ENCODE measurements at regions not wholly inside any gene's neighbourhood (a gene's known extent, or its start where the extent isn't known, plus 50 kb on each side); places are given as distances from the start of the nearest gene placed in this dataset.
"Not testable (repeated sequence)": the region's sequence is repeated elsewhere in the genome, so short reads cannot be mapped to it uniquely, and the experiment has no call there.

DNA sequence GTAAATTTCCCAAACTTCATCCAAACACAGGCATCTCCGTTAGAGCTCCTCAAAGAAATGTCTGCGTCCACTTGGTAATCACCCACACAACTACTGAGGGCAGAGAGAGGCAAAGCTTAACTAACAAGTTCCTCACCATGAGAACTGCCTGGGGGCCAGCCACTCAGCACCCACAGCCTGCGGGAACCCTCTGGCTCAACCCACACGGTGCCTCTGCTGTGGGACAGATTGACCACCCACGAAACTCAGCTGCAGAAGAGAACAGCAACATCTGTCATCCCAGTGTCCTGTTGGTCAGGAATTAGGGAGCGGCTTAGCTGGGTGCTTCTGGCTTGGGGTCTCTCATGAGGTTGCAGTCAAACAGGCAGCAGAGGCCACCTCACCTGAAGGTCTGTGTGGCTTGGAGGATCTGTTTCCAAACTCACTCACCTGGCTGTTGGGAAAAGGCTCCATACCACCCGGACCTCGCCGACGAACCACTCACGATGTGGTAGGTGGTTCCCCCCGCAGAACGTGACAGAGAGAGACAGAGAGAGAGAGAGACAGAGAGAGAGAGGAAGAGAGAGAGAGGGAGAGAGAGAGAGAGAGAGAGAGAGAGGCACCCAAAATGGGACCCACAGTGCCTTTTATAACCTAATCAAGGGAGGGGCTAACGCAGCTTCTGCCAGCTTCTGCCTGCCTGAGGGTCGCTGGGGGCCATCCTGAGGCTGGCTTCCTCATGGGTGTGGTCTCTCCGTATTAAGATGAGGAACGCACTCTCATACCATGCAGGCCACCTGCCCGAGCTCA lies 103.5 kb downstream of the OLFM1 start:
- Histone ChIP-seq H3K4me1 (ENCODE audit: control insufficient read depth, extremely low read depth, insufficient read depth, low read length) (no peaks in the 10 kb centered on the region), H3K4me2 (ENCODE audit: control insufficient read depth, extremely low read depth, insufficient read depth, low read depth, low read length) (no peak overlapping the region), H3K79me2 (ENCODE audit: control insufficient read depth, insufficient read depth, low read length) (no peaks in the 10 kb centered on the region), H4K20me1 (ENCODE audit: control insufficient read depth, extremely low read depth, insufficient read depth, low read length) (no peaks in the 10 kb centered on the region), H3K9me1 (ENCODE audit: control insufficient read depth, extremely low read depth, insufficient read depth, low read length) (no peaks in the 10 kb centered on the region), H3K4me3 (ENCODE audit: control insufficient read depth in 2 of 3, extremely low read depth in 1 of 3, insufficient read depth in 2 of 3, low read depth in 1 of 3, low read length in 3 of 3) (no peak overlapping the region), H2AFZ (ENCODE audit: control insufficient read depth, low read length) (no peak overlapping the region), H3K36me3 (ENCODE audit: control insufficient read depth in 2 of 2, extremely low read depth in 1 of 2, insufficient read depth in 2 of 2, low read length in 2 of 2) (no peaks in the 10 kb centered on the region), H3K27ac (ENCODE audit: control insufficient read depth, insufficient read depth, low read length) (no peak overlapping the region), H3K9ac (ENCODE audit: control insufficient read depth, extremely low read depth, insufficient read depth, low read length) (no peak overlapping the region), H3K9me3 (ENCODE audit: control insufficient read depth, low read depth, low read length) (peaks cover 7% of the 10 kb centered on the region), H3K27me3 (ENCODE audit: control insufficient read depth, extremely low read depth, insufficient read depth, low read length) (peaks cover 5% of the 10 kb centered on the region)
- dilution Hi-C loops (cut with MboI; ENCODE audit: extremely low pct_ligation_motif_present, low sequenced_read_pairs) = no loop called here
- no peak for DNase-seq (ENCODE audit: low read depth, low spot score)
- TF ChIP-seq, protein P1, sequence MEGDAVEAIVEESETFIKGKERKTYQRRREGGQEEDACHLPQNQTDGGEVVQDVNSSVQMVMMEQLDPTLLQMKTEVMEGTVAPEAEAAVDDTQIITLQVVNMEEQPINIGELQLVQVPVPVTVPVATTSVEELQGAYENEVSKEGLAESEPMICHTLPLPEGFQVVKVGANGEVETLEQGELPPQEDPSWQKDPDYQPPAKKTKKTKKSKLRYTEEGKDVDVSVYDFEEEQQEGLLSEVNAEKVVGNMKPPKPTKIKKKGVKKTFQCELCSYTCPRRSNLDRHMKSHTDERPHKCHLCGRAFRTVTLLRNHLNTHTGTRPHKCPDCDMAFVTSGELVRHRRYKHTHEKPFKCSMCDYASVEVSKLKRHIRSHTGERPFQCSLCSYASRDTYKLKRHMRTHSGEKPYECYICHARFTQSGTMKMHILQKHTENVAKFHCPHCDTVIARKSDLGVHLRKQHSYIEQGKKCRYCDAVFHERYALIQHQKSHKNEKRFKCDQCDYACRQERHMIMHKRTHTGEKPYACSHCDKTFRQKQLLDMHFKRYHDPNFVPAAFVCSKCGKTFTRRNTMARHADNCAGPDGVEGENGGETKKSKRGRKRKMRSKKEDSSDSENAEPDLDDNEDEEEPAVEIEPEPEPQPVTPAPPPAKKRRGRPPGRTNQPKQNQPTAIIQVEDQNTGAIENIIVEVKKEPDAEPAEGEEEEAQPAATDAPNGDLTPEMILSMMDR (optimal IDR thresholded peaks at IDR 0.05 in 1 of 3, IDR thresholded peaks at IDR 0.05 in 1 of 3, conservative IDR thresholded peaks at IDR 0.05 in 1 of 3; ENCODE audit: extremely low read depth in 1 of 3, insufficient read depth in 2 of 3, low read length in 3 of 3) = no peak
- TF ChIP-seq EZH2 (IDR thresholded peaks at IDR 0.05; ENCODE audit: low read length) = no peak
- FAIRE-seq = no peak

GRCh38 chr9:135192686-135193085 lies 105.2 kb downstream of the OLFM1 start:
- H3K9me1 ChIP-seq (ENCODE audit: control insufficient read depth, extremely low read depth, insufficient read depth, low read length) = no peaks in the 10 kb centered on the region
- no peak overlapping the region for H3K4me2 ChIP-seq (ENCODE audit: control insufficient read depth, extremely low read depth, insufficient read depth, low read depth, low read length)
- no peak overlapping the region for H3K27ac ChIP-seq (ENCODE audit: control insufficient read depth, insufficient read depth, low read length)
- H4K20me1 ChIP-seq (ENCODE audit: control insufficient read depth, extremely low read depth, insufficient read depth, low read length) = no peaks in the 10 kb centered on the region
- no peak overlapping the region for H3K9ac ChIP-seq (ENCODE audit: control insufficient read depth, extremely low read depth, insufficient read depth, low read length)
- H3K4me3 ChIP-seq (ENCODE audit: control insufficient read depth in 2 of 3, extremely low read depth in 1 of 3, insufficient read depth in 2 of 3, low read depth in 1 of 3, low read length in 3 of 3) = no peak overlapping the region
- FAIRE-seq (no peak), DNase-seq (ENCODE audit: low read depth, low spot score) (no peak)
- H2AFZ ChIP-seq (ENCODE audit: control insufficient read depth, low read length) = no peak overlapping the region
- H3K27me3 ChIP-seq (ENCODE audit: control insufficient read depth, extremely low read depth, insufficient read depth, low read length) = peaks cover 3% of the 10 kb centered on the region
- no peak for TF ChIP-seq EZH2 (IDR thresholded peaks at IDR 0.05; ENCODE audit: low read length)
- TF ChIP-seq, protein P1 (optimal IDR thresholded peaks at IDR 0.05 in 1 of 3, IDR thresholded peaks at IDR 0.05 in 1 of 3, conservative IDR thresholded peaks at IDR 0.05 in 1 of 3; ENCODE audit: extremely low read depth in 1 of 3, insufficient read depth in 2 of 3, low read length in 3 of 3) = no peak
- H3K36me3 ChIP-seq (ENCODE audit: control insufficient read depth in 2 of 2, extremely low read depth in 1 of 2, insufficient read depth in 2 of 2, low read length in 2 of 2) = no peaks in the 10 kb centered on the region
- H3K4me1 ChIP-seq (ENCODE audit: control insufficient read depth, extremely low read depth, insufficient read depth, low read length) = no peaks in the 10 kb centered on the region
- H3K9me3 ChIP-seq (ENCODE audit: control insufficient read depth, low read depth, low read length) = peaks cover 7% of the 10 kb centered on the region
- dilution Hi-C loops (cut with MboI; ENCODE audit: extremely low pct_ligation_motif_present, low sequenced_read_pairs) = no loop called here
- no peaks in the 10 kb centered on the region for H3K79me2 ChIP-seq (ENCODE audit: control insufficient read depth, insufficient read depth, low read length)

- H3K4me2 ChIP-seq (ENCODE audit: control insufficient read depth, extremely low read depth, insufficient read depth, low read depth, low read length); FAIRE-seq; H2AFZ ChIP-seq (ENCODE audit: control insufficient read depth, low read length); H3K9ac ChIP-seq (ENCODE audit: control insufficient read depth, extremely low read depth, insufficient read depth, low read length); H3K27ac ChIP-seq (ENCODE audit: control insufficient read depth, insufficient read depth, low read length); H3K4me3 ChIP-seq (ENCODE audit: control insufficient read depth in 2 of 3, extremely low read depth in 1 of 3, insufficient read depth in 2 of 3, low read depth in 1 of 3, low read length in 3 of 3); dilution Hi-C loops (cut with MboI; ENCODE audit: extremely low pct_ligation_motif_present, low sequenced_read_pairs); H3K36me3 ChIP-seq (ENCODE audit: control insufficient read depth in 2 of 2, extremely low read depth in 1 of 2, insufficient read depth in 2 of 2, low read length in 2 of 2); H3K9me3 ChIP-seq (ENCODE audit: control insufficient read depth, low read depth, low read length); DNase-seq (ENCODE audit: low read depth, low spot score); H3K9me1 ChIP-seq (ENCODE audit: control insufficient read depth, extremely low read depth, insufficient read depth, low read length); H3K79me2 ChIP-seq (ENCODE audit: control insufficient read depth, insufficient read depth, low read length); H4K20me1 ChIP-seq (ENCODE audit: control insufficient read depth, extremely low read depth, insufficient read depth, low read length); H3K4me1 ChIP-seq (ENCODE audit: control insufficient read depth, extremely low read depth, insufficient read depth, low read length): not testable (repeated sequence)
- H3K27me3 ChIP-seq (ENCODE audit: control insufficient read depth, extremely low read depth, insufficient read depth, low read length) = peaks cover 17% of the 10 kb centered on the region
Observed at GRCh38 chr9:135195975-135196374, 108.5 kb downstream of the OLFM1 start.

Data from keratinocyte (primary cell).